Stimulated activated CD4-positive, alpha-beta T cell treated with anti-CD3 and anti-CD28 coated beads, Interleukin-15, amount 100 ng/mL, for 24 hours (primary cell): ENCODE measurements at regions not wholly inside any gene's neighbourhood (a gene's known extent, or its start where the extent isn't known, plus 50 kb on each side); places are given as distances from the start of the nearest gene placed in this dataset.

Experiments
- DNase-seq: peaks from one replicate; pipeline ENCODE4 v3.0.0-alpha.2; 2020

DNA sequence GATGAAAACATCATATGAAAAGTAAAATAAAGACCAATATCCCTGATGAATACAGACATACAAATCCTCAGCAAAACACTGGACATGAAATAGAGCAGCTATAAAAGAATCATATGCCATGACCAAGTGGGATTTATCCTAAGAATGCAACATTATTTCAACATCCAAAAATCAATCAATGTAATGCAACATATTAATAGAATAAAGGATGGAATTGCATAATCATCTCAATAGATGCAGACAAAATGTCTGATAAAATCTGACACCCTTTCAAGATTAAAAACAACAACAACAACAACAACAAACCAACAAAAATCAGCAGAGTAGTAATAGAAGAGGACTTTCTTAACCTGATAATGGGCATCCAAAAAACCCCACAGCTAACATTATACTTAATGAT is 63.8 kb upstream of the IL1R1 start:
- no peak for DNase-seq

GRCh38 chr2:102080451-102081242 is 61.9 kb upstream of the IL1R1 start:
- DNase-seq: no peak

GRCh38 chr2:102081243-102081522 is 61.4 kb upstream of the IL1R1 start:
- DNase-seq: no peak

DNA sequence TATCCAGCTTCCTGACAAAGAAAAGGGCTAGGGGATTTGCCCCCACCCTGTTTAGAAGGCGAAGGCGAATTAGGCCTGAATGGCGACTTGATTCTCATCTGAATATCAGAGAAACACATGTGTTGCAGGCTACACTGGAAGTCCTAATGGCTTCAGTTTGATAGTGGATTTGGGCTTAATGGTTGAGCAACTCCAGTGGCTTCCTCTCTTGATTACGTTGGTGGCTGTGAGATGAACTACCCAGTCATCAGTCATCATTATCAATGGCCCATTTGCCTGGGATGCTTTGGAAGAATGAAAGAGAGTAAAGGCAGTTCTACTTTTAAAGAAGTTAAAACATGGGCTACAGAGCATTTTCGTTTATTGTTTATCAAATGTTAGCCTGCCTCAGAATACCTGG is 60.9 kb upstream of the IL1R1 start:
- DNase-seq: no peak

GRCh38 chr2:102082571-102083392 is 59.8 kb upstream of the IL1R1 start:
- peak; percentile 64 for DNase-seq

- DNase-seq: peak; percentile 48
Observed at GRCh38 chr2:102083393-102083703, 59.2 kb upstream of the IL1R1 start.

- DNase-seq: no peak
Observed at GRCh38 chr2:102084651-102085050, 57.9 kb upstream of the IL1R1 start.

DNA sequence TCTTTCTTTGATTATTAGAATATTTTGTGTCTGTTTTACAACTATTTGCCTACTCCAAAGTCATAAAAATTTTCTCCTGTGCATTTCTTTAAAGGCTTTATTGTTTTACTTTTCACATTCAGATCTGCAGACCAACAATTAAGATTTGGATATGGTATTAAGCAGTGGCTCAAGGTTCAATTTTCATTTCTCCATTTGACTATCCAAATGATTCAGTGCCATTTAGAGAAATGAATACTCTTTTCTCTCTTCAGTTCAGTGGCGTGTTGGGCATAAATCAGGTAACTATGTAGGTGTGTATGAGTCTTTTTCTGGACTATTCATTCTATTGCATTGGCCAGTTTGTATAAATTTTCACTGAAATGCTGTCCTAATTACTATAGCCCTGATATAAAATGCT is 57.3 kb upstream of the IL1R1 start:
- DNase-seq: no peak

DNA sequence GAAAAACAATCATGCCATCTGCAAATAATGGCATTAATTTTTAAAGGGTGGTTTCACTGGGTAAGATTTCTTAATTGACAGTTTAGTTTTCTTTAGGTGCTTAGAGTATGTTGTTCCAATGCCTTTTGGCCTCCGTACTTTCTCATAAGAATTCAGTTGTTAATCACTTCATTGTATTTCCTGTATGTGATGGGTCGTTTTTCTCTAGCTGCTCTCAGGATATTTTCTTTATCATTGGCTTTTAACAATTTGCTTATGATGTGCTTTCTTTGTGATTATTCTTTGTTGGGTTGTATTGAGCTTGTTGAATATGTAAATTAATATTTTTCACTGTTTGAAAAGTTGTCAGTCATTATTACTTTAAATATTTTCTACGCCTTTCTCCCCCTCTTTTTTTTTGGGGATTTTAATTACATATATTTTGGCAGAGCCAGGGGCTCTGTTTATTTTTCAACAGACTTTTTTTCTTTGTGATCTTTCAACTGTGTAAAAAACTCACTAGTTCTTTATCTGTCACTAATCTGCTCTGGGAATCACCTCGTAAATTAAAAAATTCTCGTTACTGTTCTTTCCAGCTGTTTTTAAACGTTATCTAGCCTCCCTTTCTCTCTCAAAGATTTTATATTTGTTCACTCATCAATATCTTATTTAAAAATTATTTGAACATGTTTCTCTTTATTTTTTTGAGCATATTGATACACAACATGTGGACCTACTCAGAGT is 56.2 kb upstream of the IL1R1 start:
- no peak for DNase-seq

DNA sequence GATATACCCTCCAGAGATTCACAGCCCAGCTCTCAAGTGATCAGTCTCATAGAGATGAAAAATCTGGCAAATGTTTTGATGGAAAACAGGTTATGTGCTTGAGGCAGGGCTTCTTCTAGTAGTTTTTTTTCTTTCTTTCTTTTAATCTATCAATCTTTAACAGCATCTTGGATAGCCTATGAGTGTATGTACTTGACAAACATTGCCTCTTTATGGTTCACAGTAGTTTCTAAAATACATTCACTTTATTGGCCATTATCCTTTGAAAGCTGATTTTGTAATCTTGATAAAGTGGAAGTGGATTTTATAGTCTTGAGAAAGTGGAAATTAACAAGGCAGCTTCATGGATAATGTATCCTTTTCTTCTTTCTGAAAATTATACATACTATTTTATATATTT is 51.4 kb upstream of the IL1R1 start:
- DNase-seq: no peak

DNA sequence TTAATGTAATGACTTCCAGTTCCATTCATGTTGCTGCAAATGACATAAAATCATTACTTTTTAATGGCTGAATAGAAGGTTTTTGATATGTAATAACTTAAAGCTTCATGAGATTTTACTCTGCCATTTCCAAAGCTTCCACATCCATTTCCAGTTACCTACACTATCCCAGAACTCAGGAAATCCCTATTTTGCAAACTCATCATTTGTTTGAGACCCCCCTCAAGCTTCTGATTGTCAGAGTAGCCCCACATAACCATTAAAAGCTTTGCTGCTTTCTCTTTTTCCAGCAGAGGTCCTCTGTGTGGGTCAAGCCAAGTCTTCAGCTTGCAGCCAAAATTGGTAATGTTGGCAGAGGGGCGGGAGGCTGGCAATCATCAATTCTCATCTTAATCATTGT is 50.6 kb upstream of the IL1R1 start:
- DNase-seq: no peak

DNA sequence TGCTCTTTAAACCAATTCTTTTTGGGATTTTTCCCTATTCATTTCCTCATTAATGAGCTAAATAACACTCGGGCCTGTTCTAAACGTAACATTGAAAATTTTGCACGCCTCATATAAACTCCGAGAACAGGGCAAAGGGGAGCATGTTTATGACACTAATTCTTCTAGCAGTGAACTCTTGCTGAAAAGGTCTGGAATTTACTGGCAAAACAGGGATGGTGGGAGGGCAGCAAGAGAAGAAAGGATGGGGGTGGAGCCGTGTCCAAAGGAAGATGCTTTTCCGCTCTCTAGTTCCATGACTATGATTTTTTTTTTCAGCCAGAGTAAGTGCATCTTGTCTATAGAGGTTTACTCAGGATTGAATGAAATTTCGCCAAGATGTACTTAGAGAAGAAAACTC is 50.0 kb upstream of the IL1R1 start:
- DNase-seq: no peak
